Esophagus muscularis mucosa (tissue), 4 donors: ENCODE measurements at regions not wholly inside any gene's neighbourhood (a gene's known extent, or its start where the extent isn't known, plus 50 kb on each side); places are given as distances from the start of the nearest gene placed in this dataset.

Source experiments
- CTCF ChIP-seq, 3 experiments: fragments of 200-600 bp in 2 of 3; fragments of 450-650 bp in 1 of 3; sonication (generic) in 2 of 3; IDR thresholded peaks; one replicate each; pipeline ENCODE4 v1.5.1; 2017 to 2019; ENCODE audit warnings: antibody characterized with exemption in 3 of 3, mild to moderate bottlenecking in 2 of 3, moderate library complexity in 1 of 3
- EP300 ChIP-seq: sonication (generic); formaldehyde crosslinking; IDR thresholded peaks from one replicate; pipeline ENCODE4 v1.6.1; 2017; ENCODE audit warnings: antibody characterized with exemption
- POLR2A ChIP-seq: fragments of 450-650 bp; IDR thresholded peaks from one replicate; pipeline ENCODE4 v1.6.1; 2017; ENCODE audit warnings: antibody characterized with exemption, moderate library complexity, mild to moderate bottlenecking, low read depth
- POLR2AphosphoS5 ChIP-seq, 2 donors: sonication (generic); formaldehyde crosslinking; IDR thresholded peaks; one replicate each; pipeline ENCODE4 v1.6.1; 2017; ENCODE audit warnings: antibody characterized with exemption in 2 of 2

GRCh38 chr11:23674866-23675265, 814.6 kb upstream of the CCDC179 start:
- TF ChIP-seq CTCF (IDR thresholded peaks at IDR 0.05) (no peak), POLR2A (no peak), POLR2AphosphoS5 (IDR thresholded peaks at IDR 0.05) (no peak), EP300 (no peak)
